ENCODE measurements at regions not wholly inside any gene's neighbourhood (a gene's known extent, or its start where the extent isn't known, plus 50 kb on each side); places are given as distances from the start of the nearest gene placed in this dataset.

GRCh38 chr5:123855609-123856008 lies 343.6 kb downstream of the CSNK1G3 start:
- Histone ChIP-seq H3K4me1 (ENCODE audit: control insufficient read depth in 4 of 4, insufficient read depth in 4 of 4, low read length in 3 of 4) (no peaks in the 10 kb centered on the region), H3K4me3 (ENCODE audit: low read depth in 1 of 3, low read length in 3 of 3) (no peak overlapping the region), H3K36me3 (ENCODE audit: control insufficient read depth in 4 of 4, insufficient read depth in 3 of 4, low read depth in 1 of 4, low read length in 3 of 4) (no peaks in the 10 kb centered on the region), H3K9ac (ENCODE audit: low read depth in 1 of 2, low read length in 2 of 2) (no peak overlapping the region), H3K9me3 (ENCODE audit: control insufficient read depth in 4 of 4, low read length in 3 of 4) (no peaks in the 10 kb centered on the region), H3K27me3 (ENCODE audit: control insufficient read depth in 4 of 4, insufficient read depth in 4 of 4, low read length in 3 of 4) (no peaks in the 10 kb centered on the region), H3K27ac (ENCODE audit: low read depth in 1 of 2, low read length in 2 of 2) (no peak overlapping the region)
- TF ChIP-seq, protein P1, sequence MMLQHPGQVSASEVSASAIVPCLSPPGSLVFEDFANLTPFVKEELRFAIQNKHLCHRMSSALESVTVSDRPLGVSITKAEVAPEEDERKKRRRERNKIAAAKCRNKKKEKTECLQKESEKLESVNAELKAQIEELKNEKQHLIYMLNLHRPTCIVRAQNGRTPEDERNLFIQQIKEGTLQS (IDR thresholded peaks at IDR 0.05), result no peak
- no peak for TF ChIP-seq FOXA2 (IDR thresholded peaks at IDR 0.05)
- TF ChIP-seq YY1 (IDR thresholded peaks at IDR 0.05), result no peak
- TF ChIP-seq RAD21 (IDR thresholded peaks at IDR 0.05), result no peak
- TF ChIP-seq, protein P2, sequence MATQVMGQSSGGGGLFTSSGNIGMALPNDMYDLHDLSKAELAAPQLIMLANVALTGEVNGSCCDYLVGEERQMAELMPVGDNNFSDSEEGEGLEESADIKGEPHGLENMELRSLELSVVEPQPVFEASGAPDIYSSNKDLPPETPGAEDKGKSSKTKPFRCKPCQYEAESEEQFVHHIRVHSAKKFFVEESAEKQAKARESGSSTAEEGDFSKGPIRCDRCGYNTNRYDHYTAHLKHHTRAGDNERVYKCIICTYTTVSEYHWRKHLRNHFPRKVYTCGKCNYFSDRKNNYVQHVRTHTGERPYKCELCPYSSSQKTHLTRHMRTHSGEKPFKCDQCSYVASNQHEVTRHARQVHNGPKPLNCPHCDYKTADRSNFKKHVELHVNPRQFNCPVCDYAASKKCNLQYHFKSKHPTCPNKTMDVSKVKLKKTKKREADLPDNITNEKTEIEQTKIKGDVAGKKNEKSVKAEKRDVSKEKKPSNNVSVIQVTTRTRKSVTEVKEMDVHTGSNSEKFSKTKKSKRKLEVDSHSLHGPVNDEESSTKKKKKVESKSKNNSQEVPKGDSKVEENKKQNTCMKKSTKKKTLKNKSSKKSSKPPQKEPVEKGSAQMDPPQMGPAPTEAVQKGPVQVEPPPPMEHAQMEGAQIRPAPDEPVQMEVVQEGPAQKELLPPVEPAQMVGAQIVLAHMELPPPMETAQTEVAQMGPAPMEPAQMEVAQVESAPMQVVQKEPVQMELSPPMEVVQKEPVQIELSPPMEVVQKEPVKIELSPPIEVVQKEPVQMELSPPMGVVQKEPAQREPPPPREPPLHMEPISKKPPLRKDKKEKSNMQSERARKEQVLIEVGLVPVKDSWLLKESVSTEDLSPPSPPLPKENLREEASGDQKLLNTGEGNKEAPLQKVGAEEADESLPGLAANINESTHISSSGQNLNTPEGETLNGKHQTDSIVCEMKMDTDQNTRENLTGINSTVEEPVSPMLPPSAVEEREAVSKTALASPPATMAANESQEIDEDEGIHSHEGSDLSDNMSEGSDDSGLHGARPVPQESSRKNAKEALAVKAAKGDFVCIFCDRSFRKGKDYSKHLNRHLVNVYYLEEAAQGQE (IDR thresholded peaks at IDR 0.05), result no peak
- TF ChIP-seq MAX (IDR thresholded peaks at IDR 0.05), result no peak
- TF ChIP-seq RXRA (IDR thresholded peaks at IDR 0.05), result no peak
- TF ChIP-seq, protein P3, sequence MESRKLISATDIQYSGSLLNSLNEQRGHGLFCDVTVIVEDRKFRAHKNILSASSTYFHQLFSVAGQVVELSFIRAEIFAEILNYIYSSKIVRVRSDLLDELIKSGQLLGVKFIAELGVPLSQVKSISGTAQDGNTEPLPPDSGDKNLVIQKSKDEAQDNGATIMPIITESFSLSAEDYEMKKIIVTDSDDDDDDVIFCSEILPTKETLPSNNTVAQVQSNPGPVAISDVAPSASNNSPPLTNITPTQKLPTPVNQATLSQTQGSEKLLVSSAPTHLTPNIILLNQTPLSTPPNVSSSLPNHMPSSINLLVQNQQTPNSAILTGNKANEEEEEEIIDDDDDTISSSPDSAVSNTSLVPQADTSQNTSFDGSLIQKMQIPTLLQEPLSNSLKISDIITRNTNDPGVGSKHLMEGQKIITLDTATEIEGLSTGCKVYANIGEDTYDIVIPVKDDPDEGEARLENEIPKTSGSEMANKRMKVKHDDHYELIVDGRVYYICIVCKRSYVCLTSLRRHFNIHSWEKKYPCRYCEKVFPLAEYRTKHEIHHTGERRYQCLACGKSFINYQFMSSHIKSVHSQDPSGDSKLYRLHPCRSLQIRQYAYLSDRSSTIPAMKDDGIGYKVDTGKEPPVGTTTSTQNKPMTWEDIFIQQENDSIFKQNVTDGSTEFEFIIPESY (IDR thresholded peaks at IDR 0.05), result no peak
- no peak for TF ChIP-seq SP1 (IDR thresholded peaks at IDR 0.05)
- no peak for TF ChIP-seq JUND (IDR thresholded peaks at IDR 0.05)
- no peak for TF ChIP-seq TAF1 (conservative IDR thresholded peaks at IDR 0.05)
- DNase-seq (ENCODE audit: low spot score), result no peak

- no peak for DNase-seq (ENCODE audit: low spot score)
- no peaks in the 10 kb centered on the region for H3K27me3 ChIP-seq (ENCODE audit: control insufficient read depth in 4 of 4, insufficient read depth in 4 of 4, low read length in 3 of 4)
- no peak overlapping the region for H3K4me3 ChIP-seq (ENCODE audit: low read depth in 1 of 3, low read length in 3 of 3)
- H3K27ac ChIP-seq (ENCODE audit: low read depth in 1 of 2, low read length in 2 of 2), result no peak overlapping the region
- H3K4me1 ChIP-seq (ENCODE audit: control insufficient read depth in 4 of 4, insufficient read depth in 4 of 4, low read length in 3 of 4), result no peaks in the 10 kb centered on the region
- TF ChIP-seq FOXA1 (IDR thresholded peaks at IDR 0.05) (no peak), JUND (IDR thresholded peaks at IDR 0.05) (no peak), TAF1 (conservative IDR thresholded peaks at IDR 0.05) (no peak)
- no peaks in the 10 kb centered on the region for H3K9me3 ChIP-seq (ENCODE audit: control insufficient read depth in 4 of 4, low read length in 3 of 4)
- 71% methylated on average over 6 of the region's 6 CpGs for WGBS
- H3K36me3 ChIP-seq (ENCODE audit: control insufficient read depth in 4 of 4, insufficient read depth in 3 of 4, low read depth in 1 of 4, low read length in 3 of 4), result no peaks in the 10 kb centered on the region
- H3K9ac ChIP-seq (ENCODE audit: low read depth in 1 of 2, low read length in 2 of 2), result no peak overlapping the region
These were observed 333.6 kb downstream of the CSNK1G3 start for GRCh38 chr5:123845356-123846100.

DNA sequence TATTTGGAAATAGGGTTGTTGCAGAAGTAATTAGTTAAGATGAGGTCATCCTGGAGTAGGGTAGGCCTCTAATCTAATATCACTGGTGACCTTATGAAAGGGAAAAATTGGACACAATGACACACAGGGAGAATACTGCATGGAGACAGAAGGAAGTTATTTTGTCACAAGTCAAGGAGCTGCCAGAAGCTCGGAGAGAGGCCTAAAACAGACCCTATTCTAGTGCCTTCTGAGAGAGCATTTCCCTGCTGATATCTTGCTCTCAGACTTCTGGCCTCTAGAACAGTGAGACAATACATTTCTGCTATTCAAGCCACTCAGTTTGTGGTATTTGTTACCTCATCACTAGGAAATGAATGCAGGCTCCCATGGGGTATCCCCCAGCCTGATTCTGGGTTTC lies 332.9 kb downstream of the CSNK1G3 start:
- H3K36me3 ChIP-seq (ENCODE audit: control insufficient read depth in 4 of 4, insufficient read depth in 3 of 4, low read depth in 1 of 4, low read length in 3 of 4), result no peaks in the 10 kb centered on the region
- H3K27me3 ChIP-seq (ENCODE audit: control insufficient read depth in 4 of 4, insufficient read depth in 4 of 4, low read length in 3 of 4), result no peaks in the 10 kb centered on the region
- no peaks in the 10 kb centered on the region for H3K9me3 ChIP-seq (ENCODE audit: control insufficient read depth in 4 of 4, low read length in 3 of 4)
- TF ChIP-seq, protein P2 (IDR thresholded peaks at IDR 0.05), result no peak
- TF ChIP-seq TAF1 (conservative IDR thresholded peaks at IDR 0.05), result no peak
- no peaks in the 10 kb centered on the region for H3K4me1 ChIP-seq (ENCODE audit: control insufficient read depth in 4 of 4, insufficient read depth in 4 of 4, low read length in 3 of 4)
- 77% methylated on average over 1 of the region's 1 CpG for WGBS
- H3K9ac ChIP-seq (ENCODE audit: low read depth in 1 of 2, low read length in 2 of 2), result no peak overlapping the region
- DNase-seq (ENCODE audit: low spot score), result no peak
- no peak overlapping the region for H3K27ac ChIP-seq (ENCODE audit: low read depth in 1 of 2, low read length in 2 of 2)
- no peak overlapping the region for H3K4me3 ChIP-seq (ENCODE audit: low read depth in 1 of 3, low read length in 3 of 3)
